ENCODE measurements at regions not wholly inside any gene's neighbourhood (a gene's known extent, or its start where the extent isn't known, plus 50 kb on each side); places are given as distances from the start of the nearest gene placed in this dataset.

DNA sequence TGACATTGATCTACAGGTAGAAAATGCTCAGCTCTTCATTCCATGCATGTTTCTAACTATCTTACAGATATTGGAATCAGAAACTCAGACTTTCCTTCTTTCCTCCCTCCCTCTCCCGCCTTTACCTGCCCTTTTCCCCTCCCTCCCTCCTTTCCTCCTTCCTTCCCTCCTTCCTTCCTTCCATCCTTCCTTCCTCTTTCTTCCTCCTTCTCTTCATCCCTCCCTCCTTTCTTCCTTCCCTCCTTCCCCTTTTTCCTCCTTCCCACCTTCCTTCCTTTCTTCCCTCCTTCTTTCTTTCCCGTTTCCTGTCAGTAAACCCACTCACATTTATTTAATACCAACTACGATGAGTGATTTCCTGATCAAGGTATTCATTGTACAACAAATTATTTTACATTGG lies 113.4 kb upstream of the IRS2 start:
- TF ChIP-seq, protein P1, sequence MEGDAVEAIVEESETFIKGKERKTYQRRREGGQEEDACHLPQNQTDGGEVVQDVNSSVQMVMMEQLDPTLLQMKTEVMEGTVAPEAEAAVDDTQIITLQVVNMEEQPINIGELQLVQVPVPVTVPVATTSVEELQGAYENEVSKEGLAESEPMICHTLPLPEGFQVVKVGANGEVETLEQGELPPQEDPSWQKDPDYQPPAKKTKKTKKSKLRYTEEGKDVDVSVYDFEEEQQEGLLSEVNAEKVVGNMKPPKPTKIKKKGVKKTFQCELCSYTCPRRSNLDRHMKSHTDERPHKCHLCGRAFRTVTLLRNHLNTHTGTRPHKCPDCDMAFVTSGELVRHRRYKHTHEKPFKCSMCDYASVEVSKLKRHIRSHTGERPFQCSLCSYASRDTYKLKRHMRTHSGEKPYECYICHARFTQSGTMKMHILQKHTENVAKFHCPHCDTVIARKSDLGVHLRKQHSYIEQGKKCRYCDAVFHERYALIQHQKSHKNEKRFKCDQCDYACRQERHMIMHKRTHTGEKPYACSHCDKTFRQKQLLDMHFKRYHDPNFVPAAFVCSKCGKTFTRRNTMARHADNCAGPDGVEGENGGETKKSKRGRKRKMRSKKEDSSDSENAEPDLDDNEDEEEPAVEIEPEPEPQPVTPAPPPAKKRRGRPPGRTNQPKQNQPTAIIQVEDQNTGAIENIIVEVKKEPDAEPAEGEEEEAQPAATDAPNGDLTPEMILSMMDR (IDR thresholded peaks at IDR 0.05) = no peak

DNA sequence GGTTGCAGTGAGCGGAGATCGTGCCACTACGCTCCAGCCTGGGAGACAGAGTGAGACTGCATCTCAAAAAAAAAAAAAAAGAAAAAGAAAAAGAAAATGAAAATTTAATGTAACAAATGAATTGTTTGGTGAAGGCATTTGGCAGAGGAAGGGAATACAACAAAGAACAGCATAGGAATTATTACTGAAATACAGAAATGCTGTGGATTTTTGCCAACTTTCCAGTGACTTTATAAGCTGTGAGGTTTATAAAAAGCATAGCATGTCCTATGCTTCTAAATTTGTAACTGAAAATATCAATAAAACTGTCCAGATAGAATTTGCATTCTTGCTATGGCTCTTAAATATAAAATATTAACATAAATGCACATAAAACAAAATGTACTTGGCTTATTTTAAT lies 112.9 kb upstream of the IRS2 start:
- TF ChIP-seq, protein P1 (IDR thresholded peaks at IDR 0.05) = no peak

DNA sequence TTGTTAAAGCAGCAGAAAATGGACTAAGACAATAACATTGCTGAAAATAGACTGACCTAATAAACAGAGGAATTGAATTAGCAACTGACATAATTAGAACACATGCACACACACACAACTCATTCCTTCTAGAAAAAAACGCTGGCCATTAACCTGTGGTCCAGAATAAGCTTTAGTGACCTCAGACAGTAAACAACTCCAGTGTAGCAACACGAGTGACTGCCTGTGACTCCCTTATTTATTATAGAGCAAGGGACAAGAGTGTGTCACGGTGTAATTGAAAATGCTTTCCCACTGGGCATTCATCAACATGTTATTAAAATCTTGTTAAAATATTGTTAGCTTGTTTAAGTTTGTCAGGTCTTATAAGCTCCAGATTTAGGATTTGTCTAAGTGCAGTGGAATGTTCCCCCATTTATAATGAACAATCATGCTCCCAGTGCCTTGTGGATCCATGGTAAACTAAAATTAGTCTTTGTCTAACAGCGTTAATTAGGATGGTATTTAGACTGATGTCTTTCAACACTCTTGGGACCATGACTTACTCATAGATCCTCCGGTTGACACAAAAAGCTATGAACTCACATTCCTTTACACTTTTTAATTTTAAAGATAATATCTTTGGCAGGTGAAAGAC lies 111.7 kb upstream of the IRS2 start:
- TF ChIP-seq, protein P1 (IDR thresholded peaks at IDR 0.05) = no peak

DNA sequence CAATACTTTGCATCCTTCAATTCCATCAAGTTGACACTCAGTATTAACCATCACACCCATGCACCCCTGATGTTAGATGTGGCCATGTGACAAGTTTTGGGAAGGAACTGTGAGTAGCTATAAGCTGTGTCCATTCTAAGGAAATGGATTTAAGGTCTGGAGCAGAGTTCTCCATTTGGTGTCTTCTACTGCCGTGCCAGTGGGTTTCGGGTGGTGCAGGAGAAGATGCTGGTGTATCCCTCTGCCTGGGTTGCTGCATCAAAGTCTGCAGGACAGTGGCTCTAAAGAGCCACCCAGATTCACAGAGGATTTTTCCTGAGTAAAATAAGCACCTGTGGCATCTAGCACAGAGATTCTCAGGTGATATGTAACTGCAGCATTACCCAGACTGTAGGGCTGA lies 105.7 kb upstream of the IRS2 start:
- TF ChIP-seq, protein P1 (IDR thresholded peaks at IDR 0.05) = no peak

DNA sequence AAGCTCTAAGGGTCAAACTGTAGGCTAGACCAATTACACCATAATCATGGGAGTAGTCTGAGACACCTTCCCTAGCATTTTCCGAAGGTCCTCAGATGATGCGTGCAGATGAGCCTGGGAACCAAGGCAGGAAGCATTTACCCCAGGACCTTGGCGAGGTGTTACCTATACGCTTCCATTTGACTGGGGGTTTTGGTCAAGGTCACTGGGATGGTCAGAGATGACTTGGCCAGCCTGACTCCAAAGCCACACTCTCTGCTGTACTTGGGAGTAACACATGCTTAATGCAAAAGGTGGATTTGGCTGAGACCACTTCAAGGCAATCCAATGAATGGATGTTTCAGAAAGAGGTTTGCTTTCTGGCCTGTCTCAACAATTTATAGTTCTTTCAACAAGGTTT lies 98.9 kb upstream of the IRS2 start:
- TF ChIP-seq, protein P1 (IDR thresholded peaks at IDR 0.05) = no peak

DNA sequence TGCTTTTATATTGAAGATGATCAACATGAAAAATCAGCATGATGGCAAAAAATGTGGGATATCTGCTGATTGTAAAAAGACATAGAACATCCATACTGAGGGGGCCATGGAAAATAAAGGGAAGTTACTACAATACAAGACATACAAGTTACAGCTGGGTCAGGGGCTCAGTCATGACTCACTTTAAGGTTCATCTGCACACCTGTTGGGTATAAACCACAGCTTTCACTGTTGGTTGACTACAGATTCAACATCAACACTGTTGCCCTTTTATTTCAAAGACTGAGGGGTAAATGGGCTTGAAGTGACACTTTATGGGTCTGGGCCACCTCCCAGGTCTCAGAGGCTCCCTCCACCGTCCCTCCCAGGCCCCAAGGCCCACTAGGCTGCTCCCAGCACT lies 98.1 kb upstream of the IRS2 start:
- TF ChIP-seq, protein P1 (IDR thresholded peaks at IDR 0.05) = no peak

DNA sequence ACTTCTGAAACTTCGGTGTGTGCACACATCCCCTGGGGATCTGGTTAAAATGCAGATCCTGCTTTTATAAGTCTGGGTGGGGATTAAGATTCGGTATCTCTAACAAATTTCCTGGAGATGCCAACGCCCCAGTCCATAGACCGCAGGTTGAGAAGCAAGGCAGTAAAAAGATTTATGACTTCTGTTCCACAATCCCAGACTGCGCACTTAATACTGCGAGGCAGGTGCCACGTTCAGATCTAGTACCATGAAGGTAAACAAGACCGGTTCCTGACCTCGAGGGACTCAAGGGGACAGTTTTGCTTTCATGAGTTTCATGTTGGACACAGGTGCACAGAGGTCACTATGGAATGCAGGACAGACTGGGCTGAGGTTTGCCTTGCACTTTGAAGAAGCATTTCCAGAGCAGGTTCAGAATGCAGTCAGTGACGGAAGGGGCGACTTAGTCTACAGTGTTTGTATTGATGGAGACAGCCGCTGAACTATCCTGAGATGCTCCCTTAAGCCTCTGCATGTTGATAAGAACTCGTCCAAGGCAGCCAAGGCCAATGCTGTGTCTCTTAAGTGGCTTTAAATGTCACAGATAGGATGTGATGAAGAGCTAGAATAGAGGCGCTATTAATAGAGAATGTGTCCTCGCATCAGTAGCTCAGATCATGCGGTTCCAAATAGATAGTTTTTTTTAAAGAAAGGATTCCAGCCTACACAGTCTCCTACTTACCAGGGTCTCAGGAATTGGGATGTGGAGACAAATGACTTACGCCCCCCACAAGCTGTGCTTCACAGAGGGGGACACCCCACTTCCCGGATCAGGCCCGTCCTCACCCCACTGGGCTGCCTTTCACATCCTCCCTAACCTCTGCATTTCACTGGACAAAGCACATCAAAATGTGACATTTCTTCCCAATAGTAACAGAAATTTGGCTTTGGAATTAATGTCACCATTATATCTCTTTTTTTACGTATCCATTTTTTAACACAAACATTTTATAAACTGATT lies 97.1 kb upstream of the IRS2 start:
- TF ChIP-seq, protein P1 (IDR thresholded peaks at IDR 0.05) = no peak

Measured in LNCAP (cell line).